ENCODE measurements at regions not wholly inside any gene's neighbourhood (a gene's known extent, or its start where the extent isn't known, plus 50 kb on each side); places are given as distances from the start of the nearest gene placed in this dataset.

DNA sequence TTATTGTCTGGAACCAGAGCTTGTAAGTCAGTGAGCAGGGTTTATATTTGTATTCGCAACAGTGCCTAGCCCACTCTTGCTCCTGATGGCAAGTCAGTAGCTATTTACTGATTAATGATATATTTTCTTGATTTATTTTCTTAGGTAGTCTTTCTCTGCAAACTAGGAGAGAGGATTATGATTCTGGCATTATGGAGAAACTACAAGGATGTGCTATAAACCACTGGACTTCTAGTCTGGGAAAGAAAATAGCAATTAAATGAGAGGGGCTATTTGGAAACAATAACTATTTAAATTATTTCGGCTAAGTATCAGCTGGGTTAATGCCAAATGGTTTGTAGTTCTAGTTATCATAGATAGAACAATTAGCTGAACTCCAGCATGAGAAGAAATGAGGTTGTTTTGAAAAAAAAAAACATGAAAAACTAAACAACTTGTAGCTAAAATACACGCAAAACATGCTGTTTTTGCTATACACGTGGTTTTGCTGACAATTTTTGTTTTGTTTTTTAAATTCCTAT lies 304.9 kb upstream of the TCF21 start:
- DNase-seq = no peak

DNA sequence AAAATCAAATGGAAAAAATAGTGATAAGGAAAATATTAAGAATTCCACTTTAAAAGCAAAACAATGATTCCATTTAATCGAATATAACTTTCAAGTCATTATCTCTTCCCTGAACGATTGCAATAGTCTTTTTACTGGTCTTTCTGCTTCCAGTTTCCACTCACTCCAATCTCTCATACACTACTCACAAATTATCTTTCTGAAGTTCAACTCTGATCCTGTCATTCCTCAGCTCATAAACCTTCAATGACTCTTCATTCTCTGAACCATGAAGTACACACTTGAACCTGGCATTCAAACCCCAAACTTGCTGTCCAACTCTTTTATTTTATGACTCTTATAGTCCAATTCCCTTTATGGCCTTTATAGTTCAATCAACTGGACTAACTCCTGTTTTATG lies 304.1 kb upstream of the TCF21 start:
- DNase-seq = no peak

DNA sequence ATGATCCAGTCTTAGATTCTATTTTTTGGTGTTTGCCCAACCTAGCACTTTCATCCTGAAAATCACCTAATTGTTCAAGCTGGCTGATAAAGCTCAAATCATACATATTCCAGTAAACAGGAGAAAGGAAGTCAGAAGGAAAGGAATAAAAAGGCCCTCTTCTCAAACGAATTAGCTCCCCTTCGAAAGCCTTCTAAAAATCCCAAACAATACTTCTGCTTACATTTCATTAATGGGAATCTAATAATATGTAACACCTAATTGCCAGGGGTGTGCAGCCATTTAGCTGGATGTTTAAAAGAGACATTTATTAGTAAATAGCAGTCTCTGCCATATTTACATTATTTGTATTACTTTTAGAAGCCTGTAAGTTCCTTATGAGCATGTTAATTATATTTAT lies 302.9 kb upstream of the TCF21 start:
- no peak for DNase-seq

DNA sequence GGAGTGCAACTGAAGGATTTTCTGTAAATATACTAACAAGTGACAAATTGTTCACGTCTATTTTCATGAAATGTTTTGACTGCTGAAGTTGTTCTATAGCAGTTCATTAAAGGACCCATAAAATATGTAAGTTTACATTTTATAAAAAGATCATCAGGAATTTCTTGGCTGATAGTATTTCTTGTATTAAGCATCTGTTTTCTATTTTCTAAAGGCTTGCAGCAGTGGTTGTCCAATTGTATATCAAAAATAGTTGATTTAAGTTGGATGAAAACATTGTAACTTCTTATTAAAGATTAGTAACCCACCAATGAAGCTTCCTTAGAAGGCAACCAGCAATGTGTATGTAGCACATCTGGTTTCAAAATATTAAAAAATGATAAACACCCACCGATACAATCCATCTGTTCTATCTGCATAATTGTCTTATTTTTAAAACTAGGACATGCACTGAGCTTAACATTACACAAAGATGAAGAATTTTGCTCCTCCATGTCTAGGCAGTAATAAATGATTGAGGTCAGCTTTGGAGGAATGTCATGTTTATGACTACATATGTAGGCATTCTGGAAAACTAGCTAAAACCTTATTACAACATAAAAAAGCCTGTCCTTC lies 301.3 kb upstream of the TCF21 start:
- DNase-seq = no peak

DNA sequence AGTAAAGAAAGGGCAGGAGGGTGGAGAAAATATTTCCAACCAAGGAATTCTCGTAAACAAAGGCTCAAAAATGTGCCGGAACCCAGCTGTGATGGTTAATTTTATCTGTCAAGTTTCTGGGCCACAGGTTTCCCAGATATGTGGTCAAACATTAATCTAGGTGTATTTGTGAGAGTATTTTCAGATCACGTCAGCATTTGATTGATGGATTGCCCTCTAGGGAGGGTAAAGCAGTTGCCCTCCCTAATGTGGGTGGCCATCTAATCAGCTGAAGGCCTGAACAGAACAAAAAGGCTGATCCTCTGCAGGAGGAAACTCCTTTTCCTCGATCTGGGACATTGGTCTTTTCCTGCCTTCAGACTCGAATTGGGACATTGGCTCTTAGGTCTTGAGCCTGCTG lies 298.7 kb upstream of the TCF21 start:
- DNase-seq = no peak

DNA sequence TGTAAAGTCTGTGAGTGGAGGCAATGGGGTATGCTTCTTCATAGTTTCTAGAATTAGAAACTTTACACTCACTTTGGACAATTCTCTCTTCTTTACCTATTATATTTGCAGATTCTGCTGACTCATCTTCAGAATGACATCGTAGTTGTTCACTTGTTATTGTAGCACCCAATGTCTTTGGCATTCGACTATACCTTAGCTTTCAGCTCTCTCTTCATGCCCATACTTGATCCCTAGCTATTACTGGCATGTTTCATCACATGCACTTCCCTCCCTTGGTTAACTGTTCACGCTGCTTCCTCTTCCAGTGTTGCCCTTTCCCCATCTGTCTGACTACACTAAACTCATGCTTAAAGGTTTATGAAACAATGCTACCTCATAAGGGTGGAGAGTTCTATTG lies 298.1 kb upstream of the TCF21 start:
- DNase-seq = no peak

DNA sequence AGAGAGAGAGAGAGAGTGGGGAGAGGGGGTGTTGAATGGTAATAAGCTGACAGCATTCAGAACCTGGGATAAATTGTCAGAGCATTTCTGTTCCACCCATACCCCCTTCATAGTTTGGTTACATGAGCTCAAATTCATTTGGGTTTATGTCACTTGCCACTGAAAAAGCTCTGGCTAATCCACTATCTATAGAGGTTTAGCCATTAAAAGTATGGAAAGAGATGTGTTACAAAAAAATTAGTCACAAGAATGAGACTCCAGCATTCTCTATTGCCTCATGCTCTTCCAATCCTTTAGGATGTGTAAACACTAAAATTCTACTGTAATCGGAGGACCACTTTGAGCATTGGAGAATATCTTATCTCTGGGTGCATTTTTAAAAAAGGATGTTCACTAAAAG lies 297.6 kb upstream of the TCF21 start:
- no peak for DNase-seq

DNA sequence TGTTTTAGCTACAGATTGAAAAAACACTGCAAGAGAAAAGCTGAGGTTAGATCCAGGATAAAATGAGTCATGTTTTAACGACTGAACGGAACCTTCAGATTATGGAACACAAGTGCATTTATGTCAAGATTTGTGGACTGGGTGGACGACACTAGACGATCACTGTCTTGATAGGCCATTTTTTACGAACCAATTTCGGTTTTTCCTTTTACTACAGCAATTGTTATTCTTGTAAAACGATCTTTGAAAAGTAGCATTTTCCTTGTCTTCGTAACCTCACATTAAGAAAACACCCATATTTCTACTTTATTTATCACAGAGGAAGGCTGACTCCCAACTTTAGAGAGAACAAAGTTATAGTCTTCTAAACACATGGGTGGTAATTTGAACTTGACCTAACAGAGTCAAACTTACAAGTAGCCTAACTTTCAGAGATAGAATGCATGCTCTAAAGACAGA lies 294.2 kb upstream of the TCF21 start:
- DNase-seq = no peak

DNA sequence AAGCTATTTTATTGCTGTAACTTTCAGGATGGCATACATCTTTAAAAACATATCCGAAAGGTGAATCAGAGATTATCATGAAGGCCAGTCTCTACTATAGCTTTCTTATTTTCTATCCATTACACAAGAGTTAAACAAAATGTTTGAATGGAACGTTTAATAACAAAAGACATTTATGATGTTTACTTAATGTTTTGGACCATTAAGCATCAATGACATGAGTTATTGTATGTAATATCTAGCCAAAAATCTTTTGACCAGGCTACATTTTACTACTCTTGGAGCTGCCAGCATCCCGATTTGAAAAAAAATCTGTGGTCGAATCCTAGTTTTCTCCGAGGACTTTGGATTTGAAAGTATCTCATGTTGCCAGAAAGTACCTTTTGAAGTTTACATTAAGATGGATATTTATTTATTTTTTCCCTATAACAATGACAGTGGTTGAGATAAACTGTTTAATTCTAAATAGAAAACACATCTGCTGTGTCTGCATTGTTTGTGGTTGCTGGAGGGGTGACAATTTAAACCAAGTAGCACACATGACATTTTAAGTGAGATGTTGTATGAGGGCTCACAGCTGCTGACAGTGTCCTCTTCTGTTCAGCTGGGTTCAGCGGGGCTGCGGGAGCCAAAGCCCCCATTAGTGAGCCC lies 293.7 kb upstream of the TCF21 start:
- no peak for DNase-seq

DNA sequence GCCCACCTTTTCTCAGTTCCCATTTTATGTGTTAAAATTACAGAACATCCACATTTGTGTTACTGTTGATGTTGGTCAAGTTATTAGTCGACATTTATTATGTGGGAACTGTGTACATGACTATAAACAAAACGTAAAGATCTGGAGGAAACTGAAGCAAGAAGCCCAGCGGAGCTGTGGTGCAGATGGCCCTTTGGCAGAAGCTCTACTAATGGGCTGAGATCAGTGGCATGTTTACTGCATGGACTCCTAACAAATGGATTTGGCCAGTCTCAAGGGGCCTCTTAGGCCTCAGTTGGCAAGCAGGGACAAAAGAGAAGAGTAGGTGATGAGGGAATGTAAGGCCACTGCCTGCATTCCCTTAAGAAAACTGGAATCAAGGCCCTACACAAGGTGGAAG lies 282.1 kb upstream of the TCF21 start:
- DNase-seq = no peak

DNA sequence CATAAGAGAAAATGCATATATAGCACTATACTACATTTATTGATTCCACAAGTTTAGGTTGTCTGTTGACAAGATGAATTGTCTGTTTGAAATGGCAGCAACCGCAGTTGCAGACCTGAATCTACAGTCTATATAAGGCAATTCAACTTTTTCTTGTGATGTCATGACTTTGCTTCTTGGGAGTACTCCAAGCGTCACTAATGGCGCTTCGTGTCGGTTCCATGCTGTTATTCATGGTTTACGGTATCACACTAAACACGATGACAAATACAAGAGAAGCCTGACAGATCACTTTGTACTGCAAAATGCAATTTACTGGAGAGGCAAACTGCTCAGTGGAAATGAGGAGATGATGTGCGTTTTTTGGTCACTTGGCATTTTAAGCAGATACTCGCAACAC lies 280.3 kb upstream of the TCF21 start:
- DNase-seq = no peak

DNA sequence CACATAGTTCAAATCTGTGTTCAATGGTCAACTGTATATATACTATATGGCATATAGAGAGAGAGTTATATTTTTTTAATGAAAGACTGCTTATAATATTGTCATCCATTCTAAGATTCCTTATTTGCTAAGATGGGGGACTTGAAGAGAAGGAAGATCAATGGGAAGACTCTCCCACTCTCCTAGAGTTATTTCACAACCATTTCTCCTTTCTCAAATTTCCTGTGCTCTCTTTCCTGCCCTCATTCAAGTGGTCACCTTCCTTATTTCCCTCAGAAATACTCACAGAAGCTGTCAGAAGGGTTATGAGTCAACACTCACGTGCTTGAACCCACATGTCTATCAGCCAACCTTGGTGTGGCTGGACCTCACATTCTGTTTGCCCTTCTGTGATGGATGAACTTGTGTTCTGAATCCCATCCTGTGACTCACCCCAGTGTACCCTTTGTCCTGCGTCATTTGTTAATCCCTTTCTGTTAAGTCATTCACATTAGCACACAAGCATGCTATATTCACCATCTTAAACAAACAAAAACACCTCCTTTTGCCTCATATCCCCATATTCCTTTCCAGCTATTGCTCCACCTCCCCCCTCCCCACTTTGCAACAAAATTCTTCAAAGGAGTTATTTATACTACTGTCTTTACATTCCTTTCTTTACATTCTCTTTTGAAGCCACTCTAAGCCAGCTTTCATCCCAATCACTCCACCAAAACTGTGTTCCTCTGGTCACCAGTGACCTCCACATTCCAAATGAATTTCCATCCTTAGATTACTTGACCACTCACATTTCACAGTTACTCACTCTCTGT lies 279.3 kb upstream of the TCF21 start:
- DNase-seq = no peak

DNA sequence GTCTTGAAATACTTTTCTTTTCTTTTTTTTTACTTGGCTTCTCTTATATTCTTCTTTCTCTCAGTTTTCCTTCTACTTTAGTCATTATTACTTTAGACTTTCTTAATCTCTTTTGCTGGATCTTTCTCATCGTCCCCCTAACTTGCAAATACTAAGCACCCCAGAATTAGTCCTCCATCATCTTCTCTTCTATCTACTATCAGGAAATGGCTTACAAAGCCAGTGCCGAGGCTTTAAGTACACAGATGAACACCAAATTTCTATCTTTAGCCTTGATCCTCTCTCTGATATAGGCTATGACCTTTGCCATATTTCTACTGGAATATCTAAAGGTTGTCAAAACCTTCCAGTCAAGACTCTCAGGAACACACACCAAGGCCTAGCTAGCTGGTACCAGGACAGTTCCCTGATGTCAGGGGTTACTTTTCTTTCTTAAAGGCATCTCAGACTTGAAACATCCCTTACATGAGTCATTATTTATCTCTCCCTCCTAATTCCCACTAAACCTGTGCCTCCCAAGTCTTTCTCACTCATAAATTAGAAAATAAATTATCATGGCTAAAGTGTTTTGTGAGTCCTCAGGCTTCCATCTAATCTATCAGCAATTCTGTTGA lies 278.6 kb upstream of the TCF21 start:
- no peak for DNase-seq

DNA sequence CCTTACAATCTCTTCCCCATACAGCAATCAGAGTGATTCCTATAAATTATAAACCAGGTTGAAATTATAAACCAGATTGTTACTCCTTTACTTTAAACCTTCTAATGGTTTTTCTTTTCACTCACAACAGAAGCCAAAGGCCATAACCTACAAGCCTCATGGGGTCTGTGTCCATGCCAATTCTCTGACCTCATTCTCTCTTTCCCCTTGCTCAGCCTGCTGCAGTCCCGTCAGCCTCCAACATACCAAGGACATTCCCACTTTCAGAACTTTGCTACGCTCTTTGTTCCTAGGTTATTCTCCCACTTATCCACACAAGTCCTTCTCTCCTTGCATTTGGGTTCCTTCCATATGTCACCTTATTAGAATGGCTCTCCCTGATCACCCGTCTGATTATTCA lies 277.9 kb upstream of the TCF21 start:
- no peak for DNase-seq

DNA sequence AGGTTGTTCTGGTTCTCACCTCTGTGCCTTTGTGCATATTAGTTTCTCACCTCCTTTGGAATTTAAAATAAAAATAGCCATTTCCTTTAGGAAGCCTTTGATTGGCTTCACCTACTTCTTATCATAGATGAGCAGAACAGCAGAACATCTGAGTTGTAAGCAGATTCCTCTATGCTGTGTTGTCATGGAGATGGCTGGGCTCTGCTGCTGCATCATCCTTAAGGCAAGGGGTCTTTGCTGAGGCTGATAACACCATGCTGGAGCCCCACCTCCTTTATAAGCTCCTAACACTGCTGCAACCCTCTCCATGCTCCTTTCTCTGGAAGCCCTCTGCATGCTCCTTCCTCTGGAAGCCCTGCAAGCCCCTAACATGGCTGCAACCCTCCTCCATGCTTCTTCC lies 276.5 kb upstream of the TCF21 start:
- no peak for DNase-seq

DNA sequence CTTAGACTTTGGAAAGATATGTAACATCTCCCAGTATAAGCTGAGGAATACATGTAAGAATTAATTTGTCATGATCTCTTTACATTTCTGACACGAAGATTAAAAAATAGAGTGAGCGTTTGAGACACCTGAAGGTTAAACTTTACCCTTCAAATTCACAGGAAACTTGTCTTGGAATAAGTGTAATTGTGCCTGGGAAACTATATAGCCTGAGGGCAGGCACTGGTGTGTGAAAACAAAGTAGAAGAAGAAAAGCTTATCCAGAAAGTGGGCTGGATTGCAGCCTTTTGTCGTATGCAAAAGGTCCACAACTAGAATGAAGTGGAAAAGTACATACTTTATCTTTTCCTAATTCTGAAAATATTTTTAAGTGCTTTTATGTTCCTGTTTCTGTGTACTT lies 275.7 kb upstream of the TCF21 start:
- no peak for DNase-seq

DNA sequence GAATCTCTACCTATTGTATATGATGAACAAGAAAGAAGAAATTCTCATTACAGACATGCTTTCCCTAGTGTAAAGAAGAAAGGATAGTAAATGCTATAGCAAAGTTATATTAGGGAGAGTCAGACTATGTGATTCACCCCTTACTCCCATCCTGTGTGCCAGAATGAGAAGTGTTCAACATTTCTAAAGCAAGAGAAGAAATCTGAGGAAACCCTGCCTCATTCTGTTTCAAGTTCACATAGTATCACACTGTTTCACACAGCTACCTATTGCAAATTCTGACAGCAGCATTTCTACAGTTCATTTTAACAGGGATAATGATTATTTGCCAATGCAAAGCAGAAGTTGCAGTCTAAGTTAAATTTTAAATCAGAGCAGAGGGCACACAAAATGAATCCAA lies 267.2 kb upstream of the TCF21 start:
- DNase-seq = no peak

DNA sequence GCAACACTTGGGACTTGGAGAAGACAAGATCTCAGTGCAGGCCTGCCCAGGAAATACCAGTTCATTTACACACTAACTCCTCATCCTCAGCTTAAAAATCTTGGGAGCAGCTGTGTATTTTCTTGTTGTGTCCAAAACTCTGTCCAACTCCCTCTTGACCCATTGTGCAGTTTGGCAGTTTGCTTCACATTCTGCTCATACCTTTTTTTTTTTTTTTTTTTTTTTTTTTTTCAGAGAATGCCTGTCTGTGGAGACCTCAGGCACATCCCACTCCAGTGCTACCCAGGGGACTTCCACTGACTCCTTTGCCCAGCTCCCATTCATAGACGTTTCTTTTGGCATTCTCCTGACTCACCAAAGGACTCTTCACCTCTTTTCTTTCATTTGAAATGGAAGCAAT lies 265.8 kb upstream of the TCF21 start:
- no peak for DNase-seq

DNA sequence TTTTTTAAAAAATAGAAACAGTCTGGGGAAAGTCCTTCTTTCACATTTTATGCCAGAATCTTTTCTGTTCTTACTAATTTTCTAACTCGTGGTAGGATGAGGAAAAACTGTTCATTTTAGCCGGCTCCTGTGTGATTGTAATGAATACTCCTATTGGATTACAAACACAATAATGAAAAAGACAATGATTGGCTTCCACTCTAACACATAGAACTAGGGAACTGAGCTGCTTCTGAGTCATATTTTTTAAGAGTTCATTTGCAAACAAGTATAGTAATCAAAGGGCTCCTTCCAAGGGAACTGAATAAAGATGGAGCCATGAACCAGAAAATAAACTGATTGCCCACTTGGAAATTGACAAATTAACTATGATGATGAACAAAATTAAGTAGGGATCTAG lies 265.3 kb upstream of the TCF21 start:
- no peak for DNase-seq

DNA sequence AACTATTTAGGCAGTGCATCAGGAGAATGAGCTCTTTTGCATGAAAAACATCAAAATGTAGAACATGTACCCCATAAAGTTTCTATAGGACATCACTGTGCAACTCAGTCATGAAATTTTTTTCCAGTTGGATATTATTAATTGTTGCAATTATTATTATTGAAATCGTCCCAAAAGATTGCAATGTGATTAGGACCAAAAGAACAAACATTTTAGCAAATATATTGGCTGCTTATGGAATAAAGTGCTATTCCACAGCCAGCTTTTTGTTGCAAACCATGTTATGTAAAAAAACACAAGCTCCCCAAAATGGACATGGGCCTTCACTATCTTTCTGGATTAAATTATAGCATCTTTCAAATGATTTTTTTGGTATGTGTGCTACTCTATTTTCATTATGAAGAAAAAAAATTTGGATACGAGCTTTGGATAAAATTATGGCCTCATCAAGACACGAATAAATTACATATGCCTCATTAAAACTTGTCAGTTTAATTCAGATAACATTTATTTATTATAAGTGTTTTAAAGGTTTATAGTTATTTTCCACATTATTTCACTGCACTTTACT lies 262.7 kb upstream of the TCF21 start:
- DNase-seq = no peak

DNA sequence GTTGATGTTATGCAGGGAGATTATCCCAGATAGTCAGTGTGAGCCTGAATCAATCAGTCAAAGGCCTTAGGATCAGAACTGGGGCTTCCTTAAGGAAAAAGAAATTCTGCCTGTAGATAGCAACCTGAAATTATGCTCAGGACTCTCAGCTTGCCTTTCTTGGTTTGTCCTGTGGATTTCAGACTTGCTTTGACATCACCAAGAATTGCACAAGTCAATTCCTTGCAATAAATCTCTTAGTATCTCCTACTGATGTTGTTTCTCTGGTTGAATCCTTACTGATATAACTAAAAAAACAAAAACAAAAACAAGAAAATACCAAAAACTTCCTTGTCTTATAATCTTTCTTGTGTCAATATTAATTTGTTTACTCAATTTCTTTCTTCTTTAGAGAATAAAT lies 258.9 kb upstream of the TCF21 start:
- no peak for DNase-seq

DNA sequence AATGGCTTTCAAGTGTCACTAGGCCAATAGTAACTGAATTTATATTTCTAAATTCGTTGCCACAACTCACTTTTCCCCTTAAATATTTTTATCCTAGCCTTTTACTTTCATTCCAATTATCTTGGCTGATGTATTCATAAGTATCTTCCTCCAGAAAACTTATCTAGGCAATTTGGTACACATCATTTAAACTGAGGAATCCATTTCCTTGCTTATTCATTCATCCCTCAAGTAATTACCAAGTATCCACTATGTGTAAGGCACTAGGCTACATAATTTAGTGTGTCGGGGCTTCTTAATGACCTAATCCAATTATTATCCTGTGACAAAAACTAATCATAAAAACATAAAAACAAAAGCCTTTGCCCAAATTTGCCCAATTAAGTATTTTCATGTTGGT lies 258.3 kb upstream of the TCF21 start:
- no peak for DNase-seq

DNA sequence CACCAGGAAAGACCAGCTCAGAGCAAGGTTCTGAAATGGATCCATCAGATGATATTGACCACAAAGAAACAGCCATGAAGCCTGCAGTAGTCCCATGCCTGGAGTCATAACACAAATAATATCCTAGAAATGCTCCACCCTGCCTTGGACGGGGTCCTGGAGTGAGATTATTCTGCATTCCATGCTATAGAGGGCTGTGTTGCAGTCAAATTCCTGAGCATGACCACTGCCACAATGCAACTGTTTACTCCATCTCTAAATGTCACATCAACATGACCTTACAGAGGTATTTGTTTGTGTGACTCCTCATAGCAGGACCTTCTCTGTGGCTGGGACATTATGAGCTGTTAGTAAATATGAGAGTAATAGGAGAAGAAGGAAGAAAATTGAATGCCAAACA lies 257.5 kb upstream of the TCF21 start:
- DNase-seq = no peak

Measured in NCI-H345 (cell line).